SK-N-MC (cell line): ENCODE measurements at regions not wholly inside any gene's neighbourhood (a gene's known extent, or its start where the extent isn't known, plus 50 kb on each side); places are given as distances from the start of the nearest gene placed in this dataset.

Source experiments
- DNase-seq: peaks from one replicate; pipeline ENCODE4 v3.0.0-alpha.2; 2011; ENCODE audit warnings: low read depth, low spot score
- H3K27ac ChIP-seq: fragments of 200-600 bp; sonication (generic); 2 replicates; pipeline ENCODE4 v1.5.1; 2016; ENCODE audit warnings: mixed run types
- H3K36me3 ChIP-seq: fragments of 200-600 bp; sonication (generic); 2 replicates; pipeline ENCODE4 v1.6.1; 2017; ENCODE audit warnings: antibody characterized with exemption, low read length, mixed read lengths; ENCODE audit not compliant: insufficient read depth
- H3K4me3 ChIP-seq: fragments of 200-600 bp; sonication (generic); 2 replicates; pipeline ENCODE4 v1.5.1; 2016
- H3K9ac ChIP-seq: fragments of 200-600 bp; sonication (generic); 2 replicates; pipeline ENCODE4 v1.8.0; 2017; ENCODE audit warnings: mixed run types, mixed read lengths; ENCODE audit not compliant: insufficient read length
- H3K9me3 ChIP-seq: fragments of 200-600 bp; sonication (generic); 2 replicates; pipeline ENCODE4 v1.6.1; 2017; ENCODE audit warnings: low read depth, mild to moderate bottlenecking, antibody characterized with exemption, low read length, moderate library complexity, mixed read lengths
- EZH2 ChIP-seq: fragments of 200-600 bp; sonication (generic); IDR thresholded peaks from one replicate; pipeline ENCODE4 v1.6.1; 2017; ENCODE audit warnings: antibody characterized with exemption
- FOXP2 ChIP-seq: optimal IDR thresholded peaks from 2 replicates; pipeline ENCODE3; 2011; ENCODE audit warnings: mild to moderate bottlenecking, moderate library complexity; ENCODE audit not compliant: insufficient read depth; ENCODE audit errors: extremely low read length, control extremely low read depth
- POLR2AphosphoS5 ChIP-seq: IDR thresholded peaks from 2 replicates; pipeline ENCODE4 v1.6.1; 2012; ENCODE audit warnings: mild to moderate bottlenecking, low read depth, low read length, borderline replicate concordance

GRCh38 chr5:159427180-159428012, 97.1 kb upstream of the IL12B start:
- H3K9ac ChIP-seq = no peak overlapping the region
- no peak overlapping the region for H3K4me3 ChIP-seq
- DNase-seq = no peak
- no peaks in the 10 kb centered on the region for H3K36me3 ChIP-seq
- no peak for TF ChIP-seq POLR2AphosphoS5
- TF ChIP-seq FOXP2 = no peak
- no peak for TF ChIP-seq EZH2
- H3K27ac ChIP-seq = no peak overlapping the region
- H3K9me3 ChIP-seq = no peaks in the 10 kb centered on the region

- H3K9ac ChIP-seq = no peak overlapping the region
- H3K27ac ChIP-seq = no peak overlapping the region
- TF ChIP-seq FOXP2 = no peak
- no peak for TF ChIP-seq POLR2AphosphoS5
- TF ChIP-seq EZH2 = no peak
- no peak for DNase-seq
- no peaks in the 10 kb centered on the region for H3K36me3 ChIP-seq
- H3K4me3 ChIP-seq = no peak overlapping the region
- H3K9me3 ChIP-seq = no peaks in the 10 kb centered on the region
These were observed 100.2 kb upstream of the IL12B start for GRCh38 chr5:159430361-159431012.

- no peaks in the 10 kb centered on the region for H3K9me3 ChIP-seq
- TF ChIP-seq POLR2AphosphoS5 (no peak), FOXP2 (no peak), EZH2 (no peak)
- H3K4me3 ChIP-seq = no peak overlapping the region
- no peaks in the 10 kb centered on the region for H3K36me3 ChIP-seq
- H3K27ac ChIP-seq = no peak overlapping the region
- DNase-seq = no peak
- no peak overlapping the region for H3K9ac ChIP-seq
These were observed 105.6 kb upstream of the IL12B start for GRCh38 chr5:159435855-159436254.

GRCh38 chr5:159438092-159438491, 107.8 kb upstream of the IL12B start:
- Histone ChIP-seq H3K9me3 (no peaks in the 10 kb centered on the region), H3K36me3 (no peaks in the 10 kb centered on the region), H3K4me3 (no peak overlapping the region), H3K27ac (no peak overlapping the region), H3K9ac (no peak overlapping the region)
- DNase-seq = no peak
- no peak for TF ChIP-seq EZH2
- no peak for TF ChIP-seq POLR2AphosphoS5
- TF ChIP-seq FOXP2 = no peak

GRCh38 chr5:159439002-159439401, 108.7 kb upstream of the IL12B start:
- H3K36me3 ChIP-seq = no peaks in the 10 kb centered on the region
- H3K4me3 ChIP-seq = no peak overlapping the region
- H3K9ac ChIP-seq = no peak overlapping the region
- H3K27ac ChIP-seq = no peak overlapping the region
- no peak for DNase-seq
- TF ChIP-seq EZH2 = no peak
- TF ChIP-seq FOXP2 = no peak
- no peak for TF ChIP-seq POLR2AphosphoS5
- H3K9me3 ChIP-seq = no peaks in the 10 kb centered on the region

- H3K27ac ChIP-seq = no peak overlapping the region
- no peak overlapping the region for H3K9ac ChIP-seq
- no peak overlapping the region for H3K4me3 ChIP-seq
- H3K36me3 ChIP-seq = no peaks in the 10 kb centered on the region
- no peaks in the 10 kb centered on the region for H3K9me3 ChIP-seq
- TF ChIP-seq EZH2 (no peak), FOXP2 (no peak), POLR2AphosphoS5 (no peak)
- no peak for DNase-seq
These were observed 109.9 kb upstream of the IL12B start for GRCh38 chr5:159440235-159440634.

GRCh38 chr5:159440968-159441367, 110.7 kb upstream of the IL12B start:
- Histone ChIP-seq H3K27ac (no peak overlapping the region), H3K36me3 (no peaks in the 10 kb centered on the region), H3K9me3 (no peaks in the 10 kb centered on the region), H3K9ac (no peak overlapping the region), H3K4me3 (no peak overlapping the region)
- DNase-seq = no peak
- TF ChIP-seq FOXP2 = no peak

GRCh38 chr5:159441441-159441840, 111.2 kb upstream of the IL12B start:
- no peak overlapping the region for H3K27ac ChIP-seq
- H3K4me3 ChIP-seq = no peak overlapping the region
- no peaks in the 10 kb centered on the region for H3K36me3 ChIP-seq
- H3K9ac ChIP-seq = no peak overlapping the region
- TF ChIP-seq EZH2 (no peak), POLR2AphosphoS5 (no peak), FOXP2 (no peak)
- no peaks in the 10 kb centered on the region for H3K9me3 ChIP-seq
- no peak for DNase-seq

- TF ChIP-seq POLR2AphosphoS5 = no peak
- no peak for TF ChIP-seq EZH2
- TF ChIP-seq FOXP2 = no peak
- Histone ChIP-seq H3K4me3 (no peak overlapping the region), H3K9me3 (no peaks in the 10 kb centered on the region), H3K9ac (no peak overlapping the region), H3K27ac (no peak overlapping the region), H3K36me3 (no peaks in the 10 kb centered on the region)
- DNase-seq = no peak
These were observed 112.0 kb upstream of the IL12B start for GRCh38 chr5:159442206-159442850.
